Astrocyte of the spinal cord (primary cell): ENCODE measurements at regions not wholly inside any gene's neighbourhood (a gene's known extent, or its start where the extent isn't known, plus 50 kb on each side); places are given as distances from the start of the nearest gene placed in this dataset.

Source experiments
- DNase-seq: peaks from one replicate; pipeline ENCODE4 v3.0.0; 2011; ENCODE audit warnings: low read depth, low spot score
- H3K4me3 ChIP-seq: 2 replicates; pipeline ENCODE4 v1.5.1; 2011; ENCODE audit warnings: low read depth, mild to moderate bottlenecking, low read length, moderate library complexity
- in situ Hi-C: cut with HindIII; loops from 2 replicates; pipeline ENCODE4 v1.10.0; 2017; ENCODE audit warnings: low sequenced_read_pairs
- TF ChIP-seq, protein P1 (sequence below): IDR thresholded peaks from 2 replicates; pipeline ENCODE4 v1.5.1; 2012; ENCODE audit warnings: low read depth, mild to moderate bottlenecking, low read length, inconsistent platforms

DNA sequence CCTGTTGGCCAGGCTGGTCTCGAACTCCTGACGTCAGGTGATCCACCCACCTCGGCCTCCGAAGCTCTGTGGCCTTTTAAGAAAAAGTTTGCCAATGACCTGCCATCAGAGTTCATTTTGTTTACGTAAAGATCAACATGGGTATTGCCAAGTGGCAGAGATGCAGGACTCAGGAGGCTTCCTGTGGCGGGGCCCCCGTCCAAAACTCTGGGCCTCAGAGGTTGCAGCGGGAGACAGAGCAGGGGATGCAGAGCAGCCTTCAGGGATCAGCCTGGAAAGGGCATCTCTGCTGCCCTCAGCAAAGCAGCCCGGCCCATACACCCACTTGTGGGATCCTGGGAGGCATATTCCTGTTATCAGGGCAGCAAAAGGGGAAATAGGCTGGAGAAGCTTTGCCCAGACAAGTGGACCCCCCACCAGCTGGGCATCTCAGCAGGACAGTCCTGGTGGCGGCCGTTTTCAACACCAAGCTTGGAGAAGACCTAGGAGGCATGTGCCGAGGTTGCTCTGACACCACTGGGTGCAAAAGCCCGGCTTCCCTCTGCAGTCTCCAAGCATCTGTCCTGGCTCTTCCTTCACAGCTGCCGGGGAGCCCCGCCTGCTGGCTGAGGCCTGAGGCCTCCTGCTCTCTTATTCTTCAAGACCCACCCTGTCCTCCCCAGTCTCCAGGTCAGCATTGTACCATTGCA is 1152.4 kb downstream of the BRD1 start:
- in situ Hi-C loops: no loop called here
- TF ChIP-seq, protein P1, sequence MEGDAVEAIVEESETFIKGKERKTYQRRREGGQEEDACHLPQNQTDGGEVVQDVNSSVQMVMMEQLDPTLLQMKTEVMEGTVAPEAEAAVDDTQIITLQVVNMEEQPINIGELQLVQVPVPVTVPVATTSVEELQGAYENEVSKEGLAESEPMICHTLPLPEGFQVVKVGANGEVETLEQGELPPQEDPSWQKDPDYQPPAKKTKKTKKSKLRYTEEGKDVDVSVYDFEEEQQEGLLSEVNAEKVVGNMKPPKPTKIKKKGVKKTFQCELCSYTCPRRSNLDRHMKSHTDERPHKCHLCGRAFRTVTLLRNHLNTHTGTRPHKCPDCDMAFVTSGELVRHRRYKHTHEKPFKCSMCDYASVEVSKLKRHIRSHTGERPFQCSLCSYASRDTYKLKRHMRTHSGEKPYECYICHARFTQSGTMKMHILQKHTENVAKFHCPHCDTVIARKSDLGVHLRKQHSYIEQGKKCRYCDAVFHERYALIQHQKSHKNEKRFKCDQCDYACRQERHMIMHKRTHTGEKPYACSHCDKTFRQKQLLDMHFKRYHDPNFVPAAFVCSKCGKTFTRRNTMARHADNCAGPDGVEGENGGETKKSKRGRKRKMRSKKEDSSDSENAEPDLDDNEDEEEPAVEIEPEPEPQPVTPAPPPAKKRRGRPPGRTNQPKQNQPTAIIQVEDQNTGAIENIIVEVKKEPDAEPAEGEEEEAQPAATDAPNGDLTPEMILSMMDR: no peak
- DNase-seq: no peak
- no peak overlapping the region for H3K4me3 ChIP-seq

- H3K4me3 ChIP-seq: no peak overlapping the region
- TF ChIP-seq, protein P1: no peak
- no peak for DNase-seq
- in situ Hi-C loops: no loop called here
Measured at GRCh38 chr22:48673806-48674500, 1153.7 kb downstream of the BRD1 start.

DNA sequence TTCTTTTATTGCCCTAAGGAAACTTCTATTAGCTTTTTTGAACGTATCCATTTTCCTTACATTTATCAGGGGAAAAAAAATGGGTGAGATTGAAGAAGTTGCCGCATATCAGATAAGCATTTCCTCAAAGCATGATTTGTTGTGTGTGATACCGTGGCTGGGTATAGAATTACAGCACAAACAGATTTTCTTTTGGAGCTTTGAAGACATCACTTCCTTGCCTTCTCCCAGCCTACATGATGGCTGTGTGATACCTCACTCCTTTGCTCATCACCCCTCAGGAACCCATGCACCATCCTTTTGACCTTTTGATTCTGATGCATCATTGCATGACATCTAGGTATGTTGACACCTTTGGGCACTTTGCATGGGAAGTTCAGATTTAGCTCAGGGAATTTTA is 1155.3 kb downstream of the BRD1 start:
- DNase-seq: no peak
- TF ChIP-seq, protein P1: no peak
- no peak overlapping the region for H3K4me3 ChIP-seq
- in situ Hi-C loops: no loop called here

GRCh38 chr22:48670731-48671130 is 1156.9 kb downstream of the BRD1 start:
- no peak for DNase-seq
- no peak overlapping the region for H3K4me3 ChIP-seq
- in situ Hi-C loops: no loop called here
- TF ChIP-seq, protein P1: no peak

- TF ChIP-seq, protein P1: no peak
- H3K4me3 ChIP-seq: no peak overlapping the region
- no peak for DNase-seq
- in situ Hi-C loops: no loop called here
Measured at GRCh38 chr22:48669986-48670716, 1157.5 kb downstream of the BRD1 start.

DNA sequence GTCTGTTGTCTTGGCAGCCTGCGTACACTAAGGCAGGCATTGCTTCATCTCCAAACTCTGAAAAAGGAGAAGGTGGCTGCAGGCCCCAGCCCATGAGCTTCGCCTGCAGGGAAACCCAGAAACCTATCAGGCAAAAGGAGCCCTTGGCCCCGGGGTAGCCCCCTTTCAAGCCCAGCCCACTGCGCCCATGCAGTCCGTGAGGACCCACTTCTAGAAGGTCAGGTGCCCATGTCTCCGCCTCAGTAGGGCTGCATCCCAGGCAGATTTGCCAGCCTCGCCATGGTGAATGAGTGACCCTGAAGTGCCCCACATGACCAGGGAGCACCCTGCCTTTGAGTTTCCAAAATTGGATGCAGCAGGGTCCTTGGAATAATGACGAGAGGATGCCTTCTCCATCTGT is 1158.4 kb downstream of the BRD1 start:
- TF ChIP-seq, protein P1: no peak
- no peak overlapping the region for H3K4me3 ChIP-seq

More for the DNA sequence above, 1158.4 kb downstream of the BRD1 start:
- no peak for DNase-seq
- in situ Hi-C loops: no loop called here
